ENCODE measurements at regions not wholly inside any gene's neighbourhood (a gene's known extent, or its start where the extent isn't known, plus 50 kb on each side); places are given as distances from the start of the nearest gene placed in this dataset.
"Not testable (repeated sequence)": the region's sequence is repeated elsewhere in the genome, so short reads cannot be mapped to it uniquely, and the experiment has no call there.

- Mint-ChIP-seq H3K4me1 (ENCODE audit: low read depth) (no peaks in the 10 kb centered on the region), H3K27ac (no peak overlapping the region), H3K9me3 (no peaks in the 10 kb centered on the region), H3K4me3 (no peak overlapping the region), H3K36me3 (ENCODE audit: low read depth) (no peaks in the 10 kb centered on the region), H3K27me3 (peaks cover 5% of the 10 kb centered on the region)
- DNase-seq: no peak
Measured at GRCh38 chrX:25442499-25442898, 426.7 kb upstream of the ARX start.

DNA sequence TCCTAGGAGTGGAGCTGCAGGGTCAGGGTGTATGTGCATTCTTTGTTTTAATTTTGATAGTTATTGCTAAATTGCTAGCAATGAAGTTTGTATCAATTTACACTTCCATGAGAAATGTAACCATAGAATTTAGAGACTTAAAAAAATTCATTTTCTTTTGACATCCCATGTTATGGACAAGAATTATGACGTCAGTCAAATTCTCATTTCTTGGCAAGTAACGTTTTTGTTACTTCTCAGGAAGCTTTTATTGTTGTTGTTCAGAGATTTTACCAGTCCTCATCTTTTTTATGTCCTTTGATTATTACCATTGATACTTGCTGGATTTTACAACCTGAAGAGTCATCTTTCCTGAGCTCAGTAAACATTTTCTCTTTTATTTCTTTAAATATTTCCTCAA, 417.5 kb upstream of the ARX start:
- H3K9me3 Mint-ChIP-seq: no peaks in the 10 kb centered on the region
- H3K27ac Mint-ChIP-seq: no peak overlapping the region
- no peaks in the 10 kb centered on the region for H3K36me3 Mint-ChIP-seq (ENCODE audit: low read depth)
- peaks cover 20% of the 10 kb centered on the region for H3K27me3 Mint-ChIP-seq
- no peak overlapping the region for H3K4me3 Mint-ChIP-seq
- no peaks in the 10 kb centered on the region for H3K4me1 Mint-ChIP-seq (ENCODE audit: low read depth)
- no peak for DNase-seq

GRCh38 chrX:25432396-25432795, 416.6 kb upstream of the ARX start:
- Mint-ChIP-seq H3K27ac (no peak overlapping the region), H3K9me3 (no peaks in the 10 kb centered on the region), H3K4me1 (ENCODE audit: low read depth) (no peaks in the 10 kb centered on the region), H3K36me3 (ENCODE audit: low read depth) (no peaks in the 10 kb centered on the region), H3K4me3 (no peak overlapping the region), H3K27me3 (peaks cover 20% of the 10 kb centered on the region)
- no peak for DNase-seq

- H3K9me3 Mint-ChIP-seq: no peaks in the 10 kb centered on the region
- H3K4me1 Mint-ChIP-seq (ENCODE audit: low read depth): no peaks in the 10 kb centered on the region
- peaks cover 15% of the 10 kb centered on the region for H3K27me3 Mint-ChIP-seq
- no peaks in the 10 kb centered on the region for H3K36me3 Mint-ChIP-seq (ENCODE audit: low read depth)
- no peak overlapping the region for H3K27ac Mint-ChIP-seq
- no peak for DNase-seq
- H3K4me3 Mint-ChIP-seq: no peak overlapping the region
Measured at GRCh38 chrX:25427873-25428555, 412.2 kb upstream of the ARX start.

DNA sequence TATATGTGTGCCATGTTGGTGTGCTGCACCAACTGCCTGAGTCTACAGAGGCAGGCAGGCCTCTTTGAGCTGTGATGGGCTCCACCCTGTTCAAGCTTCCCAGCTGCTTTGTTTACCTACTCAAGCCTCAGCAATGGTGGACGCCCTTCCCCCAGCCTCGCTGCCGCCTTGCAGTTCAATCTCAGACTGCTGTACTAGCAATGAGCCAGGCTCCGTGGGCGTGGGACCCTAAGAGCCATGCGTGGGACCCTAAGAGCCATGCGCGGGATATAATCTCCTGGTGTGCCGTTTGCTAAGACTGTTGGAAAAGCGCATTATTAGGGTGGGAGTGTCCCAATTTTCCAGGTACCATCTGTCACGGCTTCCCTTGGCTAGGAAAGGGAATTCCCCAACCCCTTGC, 388.4 kb upstream of the ARX start:
- H3K4me3 Mint-ChIP-seq: not testable (repeated sequence)

GRCh38 chrX:25389266-25389665, 373.5 kb upstream of the ARX start:
- H3K4me3 Mint-ChIP-seq: no peak overlapping the region
- DNase-seq: no peak
- no peaks in the 10 kb centered on the region for H3K4me1 Mint-ChIP-seq (ENCODE audit: low read depth)
- no peak overlapping the region for H3K27ac Mint-ChIP-seq
- peaks cover 16% of the 10 kb centered on the region for H3K9me3 Mint-ChIP-seq
- H3K27me3 Mint-ChIP-seq: peaks cover 4% of the 10 kb centered on the region
- H3K36me3 Mint-ChIP-seq (ENCODE audit: low read depth): no peaks in the 10 kb centered on the region

More for the DNA sequence above, 388.4 kb upstream of the ARX start:
- not testable (repeated sequence) for H3K27me3 Mint-ChIP-seq; H3K27ac Mint-ChIP-seq; H3K9me3 Mint-ChIP-seq; DNase-seq; H3K4me1 Mint-ChIP-seq (ENCODE audit: low read depth); H3K36me3 Mint-ChIP-seq (ENCODE audit: low read depth)

DNA sequence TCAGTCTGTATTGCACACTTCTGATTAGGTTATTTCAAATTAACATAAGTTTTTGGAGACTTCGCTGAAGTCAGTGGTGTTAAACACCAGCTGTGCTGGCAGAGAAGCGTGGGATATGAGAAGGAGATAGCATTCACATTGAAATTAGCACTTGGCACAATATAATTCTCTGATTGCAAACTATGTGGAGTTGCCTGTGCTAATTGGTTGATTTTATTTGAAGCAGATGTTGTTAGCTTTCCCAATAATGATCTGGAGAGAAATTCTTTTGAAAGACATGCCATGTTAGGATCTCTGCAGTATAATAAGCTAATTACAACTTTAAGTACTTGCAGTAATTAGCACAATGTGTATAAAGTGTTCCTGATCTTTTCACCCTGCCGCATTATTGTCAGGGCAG, 367.4 kb upstream of the ARX start:
- Mint-ChIP-seq H3K27me3 (peaks cover 4% of the 10 kb centered on the region), H3K9me3 (no peaks in the 10 kb centered on the region), H3K27ac (no peak overlapping the region), H3K4me3 (no peak overlapping the region), H3K36me3 (ENCODE audit: low read depth) (no peaks in the 10 kb centered on the region), H3K4me1 (ENCODE audit: low read depth) (no peaks in the 10 kb centered on the region)
- DNase-seq: no peak

GRCh38 chrX:25356456-25356855, 340.7 kb upstream of the ARX start:
- DNase-seq: no peak
- H3K4me1 Mint-ChIP-seq (ENCODE audit: low read depth): no peaks in the 10 kb centered on the region
- no peak overlapping the region for H3K27ac Mint-ChIP-seq
- no peaks in the 10 kb centered on the region for H3K36me3 Mint-ChIP-seq (ENCODE audit: low read depth)
- H3K27me3 Mint-ChIP-seq: no peaks in the 10 kb centered on the region
- H3K9me3 Mint-ChIP-seq: no peaks in the 10 kb centered on the region
- H3K4me3 Mint-ChIP-seq: no peak overlapping the region

- peaks cover 4% of the 10 kb centered on the region for H3K9me3 Mint-ChIP-seq
Measured at GRCh38 chrX:25344161-25344936, 328.6 kb upstream of the ARX start.

GRCh38 chrX:25343060-25343459, 327.3 kb upstream of the ARX start:
- Mint-ChIP-seq H3K36me3 (ENCODE audit: low read depth) (no peaks in the 10 kb centered on the region), H3K9me3 (peaks cover 4% of the 10 kb centered on the region), H3K27ac (no peak overlapping the region), H3K4me3 (no peak overlapping the region), H3K4me1 (ENCODE audit: low read depth) (no peaks in the 10 kb centered on the region), H3K27me3 (peaks cover 9% of the 10 kb centered on the region)
- no peak for DNase-seq

More at GRCh38 chrX:25344161-25344936, 328.6 kb upstream of the ARX start:
- H3K27ac Mint-ChIP-seq: no peak overlapping the region
- no peak overlapping the region for H3K4me3 Mint-ChIP-seq
- H3K27me3 Mint-ChIP-seq: peaks cover 7% of the 10 kb centered on the region
- DNase-seq: no peak
- no peaks in the 10 kb centered on the region for H3K4me1 Mint-ChIP-seq (ENCODE audit: low read depth)
- no peaks in the 10 kb centered on the region for H3K36me3 Mint-ChIP-seq (ENCODE audit: low read depth)

GRCh38 chrX:25337841-25338240, 322.1 kb upstream of the ARX start:
- H3K4me3 Mint-ChIP-seq: no peak overlapping the region
- H3K36me3 Mint-ChIP-seq (ENCODE audit: low read depth): no peaks in the 10 kb centered on the region
- peaks cover 7% of the 10 kb centered on the region for H3K9me3 Mint-ChIP-seq
- no peak for DNase-seq
- H3K27me3 Mint-ChIP-seq: peaks cover 6% of the 10 kb centered on the region
- H3K27ac Mint-ChIP-seq: no peak overlapping the region
- no peaks in the 10 kb centered on the region for H3K4me1 Mint-ChIP-seq (ENCODE audit: low read depth)

- no peaks in the 10 kb centered on the region for H3K9me3 Mint-ChIP-seq
- peaks cover 16% of the 10 kb centered on the region for H3K27me3 Mint-ChIP-seq
- H3K27ac Mint-ChIP-seq: no peak overlapping the region
- H3K4me1 Mint-ChIP-seq (ENCODE audit: low read depth): no peaks in the 10 kb centered on the region
- H3K4me3 Mint-ChIP-seq: no peak overlapping the region
- no peak for DNase-seq
- H3K36me3 Mint-ChIP-seq (ENCODE audit: low read depth): no peaks in the 10 kb centered on the region
Measured at GRCh38 chrX:25300994-25301393, 285.2 kb upstream of the ARX start.

DNA sequence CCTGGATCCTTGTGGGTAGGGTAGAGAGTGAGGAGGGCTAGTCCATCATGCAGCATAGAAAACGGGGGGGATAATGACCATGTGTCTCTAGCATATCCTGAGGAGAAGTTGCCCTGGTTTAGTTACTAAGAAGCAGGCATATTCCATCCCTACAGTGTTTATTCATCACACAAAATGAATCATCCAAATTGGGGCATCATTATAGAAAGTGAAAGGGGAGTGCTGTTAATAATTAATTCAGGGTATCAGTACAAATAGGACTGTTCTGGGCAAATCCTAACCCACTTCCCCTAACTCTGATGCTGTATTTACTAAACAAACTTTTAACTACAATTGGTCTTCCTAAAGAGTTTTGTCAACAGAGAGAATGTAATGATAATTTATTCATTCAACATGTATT, 281.1 kb upstream of the ARX start:
- H3K27ac Mint-ChIP-seq: no peak overlapping the region
- H3K27me3 Mint-ChIP-seq: peaks cover 18% of the 10 kb centered on the region
- no peaks in the 10 kb centered on the region for H3K36me3 Mint-ChIP-seq (ENCODE audit: low read depth)
- no peak for DNase-seq
- no peak overlapping the region for H3K4me3 Mint-ChIP-seq
- H3K4me1 Mint-ChIP-seq (ENCODE audit: low read depth): no peaks in the 10 kb centered on the region
- H3K9me3 Mint-ChIP-seq: no peaks in the 10 kb centered on the region

DNA sequence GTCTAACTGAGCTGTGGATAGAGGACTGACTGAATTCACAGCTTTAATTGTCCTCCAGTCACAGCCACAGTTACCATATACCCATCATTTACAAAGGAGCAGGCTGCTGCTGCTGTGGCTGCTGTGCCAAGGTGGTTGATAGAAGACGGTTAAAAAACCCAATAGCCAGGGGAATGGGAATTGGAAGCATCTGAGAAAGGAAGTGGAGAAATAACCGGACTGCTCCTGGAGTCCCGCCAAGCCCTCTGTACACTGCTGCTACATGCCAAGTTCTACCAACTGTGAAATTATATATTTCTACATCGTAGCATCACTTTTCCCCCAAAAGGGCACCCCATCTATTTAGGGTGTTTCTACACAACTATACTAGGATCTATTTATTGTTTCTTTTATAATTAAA, 279.7 kb upstream of the ARX start:
- H3K4me1 Mint-ChIP-seq (ENCODE audit: low read depth): no peaks in the 10 kb centered on the region
- H3K9me3 Mint-ChIP-seq: no peaks in the 10 kb centered on the region
- DNase-seq: no peak
- H3K4me3 Mint-ChIP-seq: no peak overlapping the region
- H3K27me3 Mint-ChIP-seq: peaks cover 16% of the 10 kb centered on the region
- no peaks in the 10 kb centered on the region for H3K36me3 Mint-ChIP-seq (ENCODE audit: low read depth)
- no peak overlapping the region for H3K27ac Mint-ChIP-seq

GRCh38 chrX:25290132-25290531, 274.4 kb upstream of the ARX start:
- H3K36me3 Mint-ChIP-seq (ENCODE audit: low read depth): no peaks in the 10 kb centered on the region
- peaks cover 11% of the 10 kb centered on the region for H3K27me3 Mint-ChIP-seq
- DNase-seq: no peak
- H3K9me3 Mint-ChIP-seq: no peaks in the 10 kb centered on the region
- H3K4me3 Mint-ChIP-seq: no peak overlapping the region
- no peak overlapping the region for H3K27ac Mint-ChIP-seq
- H3K4me1 Mint-ChIP-seq (ENCODE audit: low read depth): no peaks in the 10 kb centered on the region

Data from activated T-cell treated with anti-CD3 and anti-CD28 coated beads, Interleukin-2, amount 50 U/mL, for 24 hours (primary cell).